Stimulated activated CD4-positive, alpha-beta T cell treated with anti-CD3 and anti-CD28 coated beads, Interleukin-1b, Interleukin-23, amount 100 ng/mL, for 24 hours (primary cell): ENCODE measurements at regions not wholly inside any gene's neighbourhood (a gene's known extent, or its start where the extent isn't known, plus 50 kb on each side); places are given as distances from the start of the nearest gene placed in this dataset.
"Not testable (repeated sequence)": the region's sequence is repeated elsewhere in the genome, so short reads cannot be mapped to it uniquely, and the experiment has no call there.

ENCODE experiments used
- DNase-seq, 4 experiments: peaks; one replicate each; pipeline ENCODE4 v3.0.0-alpha.2; 2020; ENCODE audit warnings: low read depth in 4 of 4, low spot score in 1 of 4

GRCh38 chr4:174071595-174071994 lies 211.9 kb downstream of the FBXO8 start:
- DNase-seq: no peak

- DNase-seq: no peak
Measured at GRCh38 chr4:174069848-174070330, 213.6 kb downstream of the FBXO8 start.

GRCh38 chr4:174066611-174067205 lies 216.8 kb downstream of the FBXO8 start:
- no peak for DNase-seq

- no peak for DNase-seq
Measured at GRCh38 chr4:174062831-174063230, 220.6 kb downstream of the FBXO8 start.

GRCh38 chr4:174061026-174061425 lies 222.4 kb downstream of the FBXO8 start:
- no peak for DNase-seq

GRCh38 chr4:174058846-174059245 lies 224.6 kb downstream of the FBXO8 start:
- no peak for DNase-seq

- DNase-seq: no peak
Measured at GRCh38 chr4:174056959-174057358, 226.5 kb downstream of the FBXO8 start.

- no peak for DNase-seq
Measured at GRCh38 chr4:174055344-174055743, 228.1 kb downstream of the FBXO8 start.

GRCh38 chr4:174053895-174054294 lies 229.6 kb downstream of the FBXO8 start:
- DNase-seq: no peak

GRCh38 chr4:174047363-174047762 lies 236.1 kb downstream of the FBXO8 start:
- DNase-seq: no peak

GRCh38 chr4:174045829-174046228 lies 237.6 kb downstream of the FBXO8 start:
- not testable (repeated sequence) for DNase-seq

- DNase-seq: no peak
Measured at GRCh38 chr4:174045381-174045780, 238.1 kb downstream of the FBXO8 start.

- DNase-seq: no peak
Measured at GRCh38 chr4:174041555-174042105, 241.8 kb downstream of the FBXO8 start.

- DNase-seq: no peak
Measured at GRCh38 chr4:174040287-174040686, 243.2 kb downstream of the FBXO8 start.

- DNase-seq: no peak
Measured at GRCh38 chr4:174038481-174038880, 245.0 kb downstream of the FBXO8 start.

GRCh38 chr4:174037631-174038030 lies 245.8 kb downstream of the FBXO8 start:
- DNase-seq: no peak

- no peak for DNase-seq
Measured at GRCh38 chr4:174037049-174037448, 246.4 kb downstream of the FBXO8 start.

- no peak for DNase-seq
Measured at GRCh38 chr4:174036576-174036975, 246.9 kb downstream of the FBXO8 start.

- no peak for DNase-seq
Measured at GRCh38 chr4:174036111-174036510, 247.4 kb downstream of the FBXO8 start.

- no peak for DNase-seq
Measured at GRCh38 chr4:174023641-174024040, 259.8 kb downstream of the FBXO8 start.

- no peak for DNase-seq
Measured at GRCh38 chr4:174018236-174018635, 265.2 kb downstream of the FBXO8 start.

GRCh38 chr4:174016251-174016650 lies 267.2 kb downstream of the FBXO8 start:
- no peak for DNase-seq

- no peak for DNase-seq
Measured at GRCh38 chr4:174012886-174013259, 270.6 kb downstream of the FBXO8 start.
